ENCODE measurements at regions not wholly inside any gene's neighbourhood (a gene's known extent, or its start where the extent isn't known, plus 50 kb on each side); places are given as distances from the start of the nearest gene placed in this dataset.

DNA sequence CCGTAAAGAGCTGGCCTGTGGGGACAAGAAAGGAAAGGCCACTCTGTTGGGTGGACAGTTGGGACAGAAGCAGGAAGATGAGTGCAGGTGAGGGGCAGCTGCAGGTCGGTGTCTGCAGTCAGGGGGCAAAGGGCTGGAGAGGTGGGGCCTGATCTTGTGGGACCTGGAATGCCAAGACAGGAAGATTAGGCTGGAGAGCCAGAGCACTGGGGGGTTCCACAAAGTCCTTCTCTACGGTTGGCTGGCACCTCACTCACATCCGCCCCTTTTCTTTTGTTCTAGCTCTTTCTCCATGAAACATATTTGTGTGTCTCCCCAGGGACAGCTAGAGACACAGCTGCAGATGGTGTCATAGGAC lies 404.1 kb downstream of the PTPRU start:
- WGBS, 2 donors = 77 to 80% methylated on average over 4 of the region's 4 CpGs
- no peak for ATAC-seq (ENCODE audit: low FRiP score)

DNA sequence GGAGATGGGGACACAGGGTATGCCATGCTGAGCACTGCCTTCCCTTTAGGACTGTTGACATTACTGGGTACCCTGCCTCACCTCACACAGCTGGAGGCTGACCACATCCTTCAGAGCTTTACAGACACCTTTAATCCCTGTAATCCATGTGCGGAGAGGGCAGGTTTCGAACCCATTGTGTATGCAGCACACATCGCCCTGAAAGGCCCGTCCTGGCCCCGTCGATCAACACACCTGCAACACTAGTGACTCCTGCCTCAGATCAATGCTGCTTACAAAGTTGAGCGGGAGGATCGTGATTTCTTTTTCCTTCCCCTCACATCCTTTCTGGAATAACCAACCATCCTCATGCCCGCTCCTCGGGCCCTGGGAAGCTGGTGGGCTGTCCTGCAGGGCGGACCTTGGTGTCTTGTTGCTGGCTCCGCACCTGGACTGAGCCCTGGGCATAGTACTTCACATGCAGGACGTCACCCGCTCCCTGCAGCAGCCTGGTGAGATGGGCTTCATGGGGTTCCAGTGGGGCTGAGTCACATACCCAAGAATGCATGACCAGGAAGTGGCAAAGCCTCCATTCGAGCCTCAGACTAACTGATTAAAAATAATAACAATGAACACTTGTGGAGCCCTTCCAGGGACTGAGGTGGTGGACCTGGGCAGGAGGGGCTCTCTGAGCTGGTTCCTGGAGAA lies 403.6 kb downstream of the PTPRU start:
- DNase-seq (no peak), ATAC-seq (ENCODE audit: low FRiP score) (no peak)
- 80 to 82% methylated on average over 15 of the region's 15 CpGs for whole genome bisulfite sequencing, 2 donors
- intact Hi-C loops (cut with DNase I) = no loop called here
- Histone ChIP-seq H3K4me3 (ENCODE audit: low read length in 2 of 2) (no peak overlapping the region), H3K4me1 (ENCODE audit: control insufficient read depth in 1 of 2, insufficient read depth in 2 of 2, low read length in 2 of 2) (no peaks in the 10 kb centered on the region), H3K27me3 (ENCODE audit: control insufficient read depth in 1 of 2, insufficient read depth in 2 of 2, low read length in 1 of 2) (no peaks in the 10 kb centered on the region), H3K9me3 (ENCODE audit: control insufficient read depth, low read length) (no peaks in the 10 kb centered on the region), H3K36me3 (ENCODE audit: control insufficient read depth in 1 of 2, insufficient read depth in 2 of 2, low read length in 1 of 2) (no peaks in the 10 kb centered on the region), H3K27ac (ENCODE audit: low read depth in 1 of 2, low read length in 2 of 2) (no peak overlapping the region)

More for the DNA sequence above, 404.1 kb downstream of the PTPRU start:
- no peaks in the 10 kb centered on the region for H3K36me3 ChIP-seq (ENCODE audit: control insufficient read depth in 1 of 2, insufficient read depth in 2 of 2, low read length in 1 of 2)
- H3K27ac ChIP-seq (ENCODE audit: low read depth in 1 of 2, low read length in 2 of 2) = no peak overlapping the region
- no peak overlapping the region for H3K4me3 ChIP-seq (ENCODE audit: low read length in 2 of 2)
- no peaks in the 10 kb centered on the region for H3K9me3 ChIP-seq (ENCODE audit: control insufficient read depth, low read length)
- H3K27me3 ChIP-seq (ENCODE audit: control insufficient read depth in 1 of 2, insufficient read depth in 2 of 2, low read length in 1 of 2) = no peaks in the 10 kb centered on the region
- no peaks in the 10 kb centered on the region for H3K4me1 ChIP-seq (ENCODE audit: control insufficient read depth in 1 of 2, insufficient read depth in 2 of 2, low read length in 2 of 2)
- no peak for DNase-seq
- intact Hi-C loops (cut with DNase I) = no loop called here

DNA sequence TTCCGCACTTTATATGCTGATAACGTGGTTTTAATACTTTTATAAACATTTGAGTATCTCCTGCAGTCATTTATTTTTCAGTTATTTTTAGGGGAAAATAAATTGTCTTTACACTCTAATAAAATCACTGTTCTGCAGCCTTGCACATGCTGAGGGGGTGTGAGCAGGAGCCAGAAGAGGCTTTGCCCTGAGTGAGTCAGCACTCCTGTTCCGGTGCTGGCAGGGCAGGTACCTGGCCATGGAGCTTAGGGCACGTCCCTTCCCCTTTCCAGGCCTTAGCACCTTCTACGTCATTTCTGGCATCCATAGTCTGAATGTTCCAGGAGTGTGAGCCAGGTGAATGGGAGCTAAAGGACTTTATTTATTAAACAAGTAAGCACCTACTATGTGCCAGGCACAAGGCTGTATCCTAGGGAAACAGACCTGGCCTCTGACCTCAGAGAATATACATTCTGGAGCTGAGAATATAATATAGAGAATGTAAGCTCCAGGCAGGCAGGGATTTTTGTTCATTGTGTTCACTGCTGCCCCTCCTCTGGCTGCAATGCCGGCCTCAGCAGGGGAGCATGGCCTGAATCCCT lies 402.9 kb downstream of the PTPRU start:
- intact Hi-C loops (cut with DNase I) = no loop called here
- Histone ChIP-seq H3K4me1 (ENCODE audit: control insufficient read depth in 1 of 2, insufficient read depth in 2 of 2, low read length in 2 of 2) (no peaks in the 10 kb centered on the region), H3K36me3 (ENCODE audit: control insufficient read depth in 1 of 2, insufficient read depth in 2 of 2, low read length in 1 of 2) (no peaks in the 10 kb centered on the region), H3K27ac (ENCODE audit: low read depth in 1 of 2, low read length in 2 of 2) (no peak overlapping the region), H3K9me3 (ENCODE audit: control insufficient read depth, low read length) (no peaks in the 10 kb centered on the region), H3K27me3 (ENCODE audit: control insufficient read depth in 1 of 2, insufficient read depth in 2 of 2, low read length in 1 of 2) (no peaks in the 10 kb centered on the region), H3K4me3 (ENCODE audit: low read length in 2 of 2) (no peak overlapping the region)
- DNase-seq (no peak), ATAC-seq (ENCODE audit: low FRiP score) (no peak)
- 63 to 72% methylated on average over 6 of the region's 6 CpGs for WGBS, 2 donors

DNA sequence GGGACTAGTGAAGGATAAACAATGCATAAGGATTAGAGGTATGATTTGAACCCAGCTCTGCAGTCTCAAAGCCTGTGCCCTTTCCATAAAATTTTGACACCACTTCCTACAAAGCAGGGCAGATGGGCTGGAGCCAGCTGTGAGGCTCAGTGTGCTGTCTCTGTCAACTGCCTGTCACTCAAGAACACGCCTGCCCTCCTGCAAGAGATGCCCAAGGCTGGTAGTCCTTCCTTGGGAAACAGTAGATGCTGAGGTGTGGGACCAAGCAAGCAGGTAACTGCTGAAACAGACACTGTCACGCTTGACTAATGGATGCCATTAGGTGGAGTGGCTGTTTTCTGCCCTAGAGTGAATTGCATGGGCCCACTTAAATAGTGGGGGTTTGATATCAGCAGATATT lies 402.0 kb downstream of the PTPRU start:
- WGBS, 2 donors = 92 to 95% methylated on average over 2 of the region's 2 CpGs
- intact Hi-C loops (cut with DNase I) = no loop called here

DNA sequence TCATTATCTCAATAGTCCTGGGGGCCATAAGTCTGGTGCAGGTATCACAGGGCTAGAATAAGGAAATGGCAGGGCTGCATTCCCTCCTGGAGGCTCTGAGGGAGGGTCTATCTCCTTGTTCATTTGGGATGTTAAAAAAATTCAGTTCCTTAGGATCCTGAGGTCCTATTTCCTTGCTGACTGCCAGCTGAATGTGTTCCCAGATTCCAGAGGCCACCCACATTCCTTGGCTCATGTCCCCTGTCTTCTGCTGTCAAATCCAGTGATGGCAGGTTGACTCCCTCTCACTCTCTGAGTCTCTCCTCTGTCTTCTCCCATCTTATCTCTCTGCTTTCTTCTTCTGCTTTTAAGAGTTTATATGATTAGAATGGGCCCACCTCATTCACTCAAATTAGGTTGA lies 400.6 kb downstream of the PTPRU start:
- ATAC-seq (ENCODE audit: low FRiP score) (no peak), DNase-seq (no peak)
- Histone ChIP-seq H3K9me3 (ENCODE audit: control insufficient read depth, low read length) (no peaks in the 10 kb centered on the region), H3K4me3 (ENCODE audit: low read length in 2 of 2) (no peak overlapping the region), H3K27me3 (ENCODE audit: control insufficient read depth in 1 of 2, insufficient read depth in 2 of 2, low read length in 1 of 2) (no peaks in the 10 kb centered on the region), H3K4me1 (ENCODE audit: control insufficient read depth in 1 of 2, insufficient read depth in 2 of 2, low read length in 2 of 2) (no peaks in the 10 kb centered on the region), H3K36me3 (ENCODE audit: control insufficient read depth in 1 of 2, insufficient read depth in 2 of 2, low read length in 1 of 2) (no peaks in the 10 kb centered on the region), H3K27ac (ENCODE audit: low read depth in 1 of 2, low read length in 2 of 2) (no peak overlapping the region)
- intact Hi-C loops (cut with DNase I) = no loop called here

More for the DNA sequence above, 402.0 kb downstream of the PTPRU start:
- Histone ChIP-seq H3K9me3 (ENCODE audit: control insufficient read depth, low read length) (no peaks in the 10 kb centered on the region), H3K27me3 (ENCODE audit: control insufficient read depth in 1 of 2, insufficient read depth in 2 of 2, low read length in 1 of 2) (no peaks in the 10 kb centered on the region), H3K36me3 (ENCODE audit: control insufficient read depth in 1 of 2, insufficient read depth in 2 of 2, low read length in 1 of 2) (no peaks in the 10 kb centered on the region), H3K4me3 (ENCODE audit: low read length in 2 of 2) (no peak overlapping the region), H3K27ac (ENCODE audit: low read depth in 1 of 2, low read length in 2 of 2) (no peak overlapping the region), H3K4me1 (ENCODE audit: control insufficient read depth in 1 of 2, insufficient read depth in 2 of 2, low read length in 2 of 2) (no peaks in the 10 kb centered on the region)
- ATAC-seq (ENCODE audit: low FRiP score) (no peak), DNase-seq (no peak)

DNA sequence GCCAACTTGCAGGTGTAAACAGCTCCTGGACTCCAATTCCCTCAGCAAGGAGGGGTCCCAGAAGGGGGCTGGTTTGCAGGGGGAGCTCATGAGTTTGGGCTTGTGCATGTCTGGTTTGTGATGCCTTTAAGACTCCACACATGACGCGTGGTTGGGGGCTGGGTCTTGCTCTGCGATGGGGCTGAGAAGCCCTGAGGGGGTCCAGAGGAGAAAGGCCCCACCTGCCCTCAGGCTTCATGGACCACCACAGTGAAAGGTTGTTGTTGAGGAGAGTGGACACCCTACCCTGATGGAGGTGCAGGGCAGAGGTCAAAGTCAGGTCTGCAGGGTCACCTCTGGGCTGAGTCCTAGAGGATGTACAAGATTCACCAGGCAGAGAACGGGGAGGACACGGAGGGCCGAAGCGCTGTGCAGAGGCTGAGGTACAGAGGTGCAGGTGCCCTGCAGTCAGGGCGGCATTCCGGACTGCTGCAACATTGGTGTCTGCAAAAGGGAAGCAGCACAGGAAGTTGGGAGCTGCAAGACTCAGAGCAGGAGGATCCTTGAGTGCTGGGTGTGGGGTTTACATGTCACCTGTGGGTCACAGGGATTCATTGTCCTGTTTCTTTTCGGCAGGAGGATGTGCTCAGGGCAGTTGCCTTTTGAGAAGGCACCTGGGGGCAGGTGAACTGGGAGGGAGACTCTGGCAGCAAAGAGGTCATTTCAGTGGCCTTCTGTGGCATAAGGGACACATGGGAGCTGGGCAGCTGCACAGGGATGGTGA lies 399.4 kb downstream of the PTPRU start:
- Histone ChIP-seq H3K4me1 (ENCODE audit: control insufficient read depth in 1 of 2, insufficient read depth in 2 of 2, low read length in 2 of 2) (no peaks in the 10 kb centered on the region), H3K9me3 (ENCODE audit: control insufficient read depth, low read length) (no peaks in the 10 kb centered on the region), H3K36me3 (ENCODE audit: control insufficient read depth in 1 of 2, insufficient read depth in 2 of 2, low read length in 1 of 2) (no peaks in the 10 kb centered on the region), H3K27me3 (ENCODE audit: control insufficient read depth in 1 of 2, insufficient read depth in 2 of 2, low read length in 1 of 2) (no peaks in the 10 kb centered on the region), H3K4me3 (ENCODE audit: low read length in 2 of 2) (no peak overlapping the region), H3K27ac (ENCODE audit: low read depth in 1 of 2, low read length in 2 of 2) (no peak overlapping the region)
- no peak for DNase-seq
- WGBS, 2 donors = 92 to 93% methylated on average over 10 of the region's 10 CpGs
- intact Hi-C loops (cut with DNase I) = no loop called here
- no peak for ATAC-seq (ENCODE audit: low FRiP score)

DNA sequence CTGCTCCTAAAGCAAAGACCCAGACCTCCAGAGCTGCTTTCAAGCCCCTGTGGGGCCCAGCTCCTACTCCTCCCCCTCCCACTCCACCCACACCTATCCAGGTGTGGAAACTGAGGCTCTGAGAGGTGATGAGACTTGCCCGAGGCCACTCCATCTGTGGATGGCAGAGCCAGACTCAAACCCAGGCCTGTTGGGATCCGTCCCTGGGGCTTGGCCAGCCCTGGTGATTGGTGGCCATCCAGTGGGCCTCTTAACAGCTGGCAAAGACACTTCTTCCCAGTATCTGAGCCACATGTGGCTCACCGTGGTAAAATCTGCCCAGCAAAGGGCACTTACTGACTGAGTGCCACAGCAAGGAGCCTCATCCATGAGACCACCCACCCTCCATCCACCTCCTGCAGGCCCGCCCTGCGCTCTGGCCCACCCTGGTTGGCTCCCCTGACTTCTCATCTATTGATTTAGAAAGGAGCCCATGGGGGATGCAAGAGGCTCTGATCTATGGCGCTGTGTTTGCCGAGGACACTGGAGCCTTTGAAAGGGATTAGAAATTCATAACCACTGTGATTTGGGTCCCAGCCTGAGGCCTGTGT lies 398.5 kb downstream of the PTPRU start:
- no peaks in the 10 kb centered on the region for H3K36me3 ChIP-seq (ENCODE audit: control insufficient read depth in 1 of 2, insufficient read depth in 2 of 2, low read length in 1 of 2)
- H3K27me3 ChIP-seq (ENCODE audit: control insufficient read depth in 1 of 2, insufficient read depth in 2 of 2, low read length in 1 of 2) = no peaks in the 10 kb centered on the region
- DNase-seq (no peak), ATAC-seq (ENCODE audit: low FRiP score) (no peak)
- H3K4me1 ChIP-seq (ENCODE audit: control insufficient read depth in 1 of 2, insufficient read depth in 2 of 2, low read length in 2 of 2) = no peaks in the 10 kb centered on the region
- H3K9me3 ChIP-seq (ENCODE audit: control insufficient read depth, low read length) = no peaks in the 10 kb centered on the region
- 93% methylated on average over 7 of the region's 7 CpGs for WGBS, 2 donors
- intact Hi-C loops (cut with DNase I) = no loop called here
- no peak overlapping the region for H3K4me3 ChIP-seq (ENCODE audit: low read length in 2 of 2)
- no peak overlapping the region for H3K27ac ChIP-seq (ENCODE audit: low read depth in 1 of 2, low read length in 2 of 2)

DNA sequence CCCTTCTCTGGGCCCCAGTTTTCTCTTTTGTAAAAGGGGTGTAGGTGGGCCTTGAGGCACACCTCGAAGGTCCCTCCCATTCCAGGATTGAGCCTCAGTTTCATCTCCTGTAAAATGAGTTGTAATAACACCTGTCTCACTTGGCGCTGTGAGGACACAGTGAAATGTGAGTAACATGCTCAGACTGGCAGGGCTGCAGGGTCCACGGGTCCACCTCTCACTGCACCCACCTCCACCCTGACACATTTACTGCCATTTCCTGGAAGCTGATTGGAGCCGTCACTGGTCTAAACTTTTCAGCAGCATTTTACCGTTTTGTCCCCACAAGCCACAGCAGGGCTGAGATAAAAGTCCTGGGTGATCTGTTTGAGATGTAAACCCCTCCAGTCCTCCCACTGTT lies 398.0 kb downstream of the PTPRU start:
- H3K36me3 ChIP-seq (ENCODE audit: control insufficient read depth in 1 of 2, insufficient read depth in 2 of 2, low read length in 1 of 2) = no peaks in the 10 kb centered on the region
- WGBS, 2 donors = 86% methylated on average over 5 of the region's 5 CpGs
- H3K4me1 ChIP-seq (ENCODE audit: control insufficient read depth in 1 of 2, insufficient read depth in 2 of 2, low read length in 2 of 2) = no peaks in the 10 kb centered on the region
- intact Hi-C loops (cut with DNase I) = no loop called here
- no peak for ATAC-seq (ENCODE audit: low FRiP score)
- H3K4me3 ChIP-seq (ENCODE audit: low read length in 2 of 2) = no peak overlapping the region
- H3K27me3 ChIP-seq (ENCODE audit: control insufficient read depth in 1 of 2, insufficient read depth in 2 of 2, low read length in 1 of 2) = no peaks in the 10 kb centered on the region
- H3K27ac ChIP-seq (ENCODE audit: low read depth in 1 of 2, low read length in 2 of 2) = no peak overlapping the region
- no peak for DNase-seq
- no peaks in the 10 kb centered on the region for H3K9me3 ChIP-seq (ENCODE audit: control insufficient read depth, low read length)

DNA sequence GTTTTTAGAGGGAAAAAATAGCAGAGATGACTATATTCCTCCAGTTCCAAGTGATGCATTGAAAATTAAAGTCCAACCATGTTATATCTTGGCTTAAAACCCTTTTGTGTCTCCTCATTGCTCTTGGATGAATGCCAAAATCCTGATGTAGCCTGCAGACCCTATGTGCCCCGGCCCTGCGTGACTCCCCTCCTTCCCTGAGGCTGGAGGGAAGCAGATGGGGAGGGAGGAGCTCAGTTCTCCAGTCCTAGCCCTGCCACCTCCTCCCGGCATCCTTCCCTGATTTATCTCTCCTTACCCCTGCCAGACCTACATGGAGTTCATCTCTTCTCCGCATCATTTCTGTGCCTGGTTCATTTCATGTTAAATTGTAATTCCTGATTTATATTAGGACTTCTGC lies 397.4 kb downstream of the PTPRU start:
- H3K27me3 ChIP-seq (ENCODE audit: control insufficient read depth in 1 of 2, insufficient read depth in 2 of 2, low read length in 1 of 2) = no peaks in the 10 kb centered on the region
- no peaks in the 10 kb centered on the region for H3K36me3 ChIP-seq (ENCODE audit: control insufficient read depth in 1 of 2, insufficient read depth in 2 of 2, low read length in 1 of 2)
- WGBS, 2 donors = 63 to 72% methylated on average over 4 of the region's 4 CpGs
- H3K4me1 ChIP-seq (ENCODE audit: control insufficient read depth in 1 of 2, insufficient read depth in 2 of 2, low read length in 2 of 2) = no peaks in the 10 kb centered on the region
- H3K27ac ChIP-seq (ENCODE audit: low read depth in 1 of 2, low read length in 2 of 2) = no peak overlapping the region
- H3K9me3 ChIP-seq (ENCODE audit: control insufficient read depth, low read length) = no peaks in the 10 kb centered on the region
- no peak overlapping the region for H3K4me3 ChIP-seq (ENCODE audit: low read length in 2 of 2)
- intact Hi-C loops (cut with DNase I) = no loop called here
- no peak for ATAC-seq (ENCODE audit: low FRiP score)
- no peak for DNase-seq

Data from aorta (tissue), 5 donors.